ENCODE measurements at regions not wholly inside any gene's neighbourhood (a gene's known extent, or its start where the extent isn't known, plus 50 kb on each side); places are given as distances from the start of the nearest gene placed in this dataset.

GRCh38 chr4:84336964-84337705, 162.0 kb downstream of the NKX6-1 start:
- Histone ChIP-seq H4K20me1 (ENCODE audit: low read depth, low read length) (no peaks in the 10 kb centered on the region), H3K9me3 (ENCODE audit: insufficient read depth, low read length) (no peaks in the 10 kb centered on the region), H3K9ac (ENCODE audit: low read length) (no peak overlapping the region), H3K79me2 (ENCODE audit: insufficient read depth, low read length) (no peaks in the 10 kb centered on the region), H2AFZ (ENCODE audit: low read depth, low read length, severe bottlenecking) (no peak overlapping the region), H3K36me3 (ENCODE audit: low read length) (no peaks in the 10 kb centered on the region), H3K4me2 (ENCODE audit: low read depth, low read length, poor library complexity, severe bottlenecking) (no peak overlapping the region), H3K9me2 (replicated peaks; ENCODE audit: insufficient read depth, low read length) (no peaks in the 10 kb centered on the region), H3K27me3 (ENCODE audit: low read length) (no peaks in the 10 kb centered on the region), H3K4me3 (ENCODE audit: insufficient read depth, low read length, poor library complexity, severe bottlenecking) (no peak overlapping the region), H3F3A (ENCODE audit: insufficient read depth) (no peaks in the 10 kb centered on the region), H3K27ac (ENCODE audit: low read depth, low read length) (no peak overlapping the region)
- no peak for TF ChIP-seq CTCF (IDR thresholded peaks at IDR 0.05; ENCODE audit: insufficient read depth, low read length, poor library complexity, severe bottlenecking)
- TF ChIP-seq EZH2phosphoT487 (conservative IDR thresholded peaks at IDR 0.05; ENCODE audit: low read length) = no peak

GRCh38 chr4:84327526-84327925, 171.6 kb downstream of the NKX6-1 start:
- no peaks in the 10 kb centered on the region for H3K27me3 ChIP-seq (ENCODE audit: low read length)
- no peak overlapping the region for H2AFZ ChIP-seq (ENCODE audit: low read depth, low read length, severe bottlenecking)
- H3F3A ChIP-seq (ENCODE audit: insufficient read depth) = no peaks in the 10 kb centered on the region
- H3K9me3 ChIP-seq (ENCODE audit: insufficient read depth, low read length) = no peaks in the 10 kb centered on the region
- TF ChIP-seq EZH2phosphoT487 (conservative IDR thresholded peaks at IDR 0.05; ENCODE audit: low read length) = no peak
- no peak for TF ChIP-seq CTCF (IDR thresholded peaks at IDR 0.05; ENCODE audit: insufficient read depth, low read length, poor library complexity, severe bottlenecking)
- no peak overlapping the region for H3K4me2 ChIP-seq (ENCODE audit: low read depth, low read length, poor library complexity, severe bottlenecking)
- H3K9me2 ChIP-seq (replicated peaks; ENCODE audit: insufficient read depth, low read length) = no peaks in the 10 kb centered on the region
- H4K20me1 ChIP-seq (ENCODE audit: low read depth, low read length) = no peaks in the 10 kb centered on the region
- H3K9ac ChIP-seq (ENCODE audit: low read length) = no peak overlapping the region
- no peaks in the 10 kb centered on the region for H3K79me2 ChIP-seq (ENCODE audit: insufficient read depth, low read length)
- H3K36me3 ChIP-seq (ENCODE audit: low read length) = no peaks in the 10 kb centered on the region
- no peak overlapping the region for H3K4me3 ChIP-seq (ENCODE audit: insufficient read depth, low read length, poor library complexity, severe bottlenecking)
- H3K27ac ChIP-seq (ENCODE audit: low read depth, low read length) = no peak overlapping the region

- Histone ChIP-seq H3F3A (ENCODE audit: insufficient read depth) (no peaks in the 10 kb centered on the region), H3K9ac (ENCODE audit: low read length) (no peak overlapping the region), H3K9me3 (ENCODE audit: insufficient read depth, low read length) (no peaks in the 10 kb centered on the region), H3K36me3 (ENCODE audit: low read length) (no peaks in the 10 kb centered on the region), H4K20me1 (ENCODE audit: low read depth, low read length) (no peaks in the 10 kb centered on the region), H3K27ac (ENCODE audit: low read depth, low read length) (no peak overlapping the region), H3K79me2 (ENCODE audit: insufficient read depth, low read length) (no peaks in the 10 kb centered on the region), H3K9me2 (replicated peaks; ENCODE audit: insufficient read depth, low read length) (no peaks in the 10 kb centered on the region), H3K4me3 (ENCODE audit: insufficient read depth, low read length, poor library complexity, severe bottlenecking) (no peak overlapping the region), H2AFZ (ENCODE audit: low read depth, low read length, severe bottlenecking) (no peak overlapping the region), H3K4me2 (ENCODE audit: low read depth, low read length, poor library complexity, severe bottlenecking) (no peak overlapping the region), H3K27me3 (ENCODE audit: low read length) (no peaks in the 10 kb centered on the region)
- TF ChIP-seq EZH2phosphoT487 (conservative IDR thresholded peaks at IDR 0.05; ENCODE audit: low read length) = no peak
- TF ChIP-seq CTCF (IDR thresholded peaks at IDR 0.05; ENCODE audit: insufficient read depth, low read length, poor library complexity, severe bottlenecking) = no peak
These were observed 173.5 kb downstream of the NKX6-1 start for GRCh38 chr4:84325625-84326024.

Measured in SU-DHL-6 (cell line).